ENCODE measurements at regions not wholly inside any gene's neighbourhood (a gene's known extent, or its start where the extent isn't known, plus 50 kb on each side); places are given as distances from the start of the nearest gene placed in this dataset. TPM values are rescaled to one million over a fixed set of nuclear protein-coding genes. Genes with fewer than 3 reads are reported as not detected.

DNA sequence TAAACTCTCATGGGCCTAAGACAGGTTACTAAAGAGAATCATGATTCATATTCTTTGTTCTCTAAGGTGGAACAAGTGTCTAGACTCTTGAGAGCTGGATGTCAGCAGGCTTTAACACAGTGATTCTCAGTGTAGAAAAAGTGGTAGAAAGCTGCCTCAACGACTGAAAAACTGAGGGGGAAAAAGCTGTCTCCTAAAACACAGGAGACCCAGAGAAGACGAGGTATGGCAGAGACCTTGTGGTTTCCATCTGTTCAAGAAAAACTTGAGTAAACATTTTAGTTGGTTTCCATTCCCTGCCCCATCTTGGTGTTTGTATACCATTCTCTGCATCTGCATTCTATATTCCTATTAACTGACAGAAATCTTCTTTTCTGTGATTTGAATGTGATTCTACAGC lies 57.6 kb upstream of the MAP3K7 start:
- Histone ChIP-seq H3K4me3 (replicated peaks in 1 of 3) (no peak overlapping the region), H3K27ac (no peak overlapping the region), H3K36me3 (no peaks in the 10 kb centered on the region), H3K27me3 (no peaks in the 10 kb centered on the region), H3K4me1 (no peaks in the 10 kb centered on the region), H3K9me3 (no peaks in the 10 kb centered on the region)
- intact Hi-C loops (cut with DNase I): no loop called here
- TF ChIP-seq, protein P1, sequence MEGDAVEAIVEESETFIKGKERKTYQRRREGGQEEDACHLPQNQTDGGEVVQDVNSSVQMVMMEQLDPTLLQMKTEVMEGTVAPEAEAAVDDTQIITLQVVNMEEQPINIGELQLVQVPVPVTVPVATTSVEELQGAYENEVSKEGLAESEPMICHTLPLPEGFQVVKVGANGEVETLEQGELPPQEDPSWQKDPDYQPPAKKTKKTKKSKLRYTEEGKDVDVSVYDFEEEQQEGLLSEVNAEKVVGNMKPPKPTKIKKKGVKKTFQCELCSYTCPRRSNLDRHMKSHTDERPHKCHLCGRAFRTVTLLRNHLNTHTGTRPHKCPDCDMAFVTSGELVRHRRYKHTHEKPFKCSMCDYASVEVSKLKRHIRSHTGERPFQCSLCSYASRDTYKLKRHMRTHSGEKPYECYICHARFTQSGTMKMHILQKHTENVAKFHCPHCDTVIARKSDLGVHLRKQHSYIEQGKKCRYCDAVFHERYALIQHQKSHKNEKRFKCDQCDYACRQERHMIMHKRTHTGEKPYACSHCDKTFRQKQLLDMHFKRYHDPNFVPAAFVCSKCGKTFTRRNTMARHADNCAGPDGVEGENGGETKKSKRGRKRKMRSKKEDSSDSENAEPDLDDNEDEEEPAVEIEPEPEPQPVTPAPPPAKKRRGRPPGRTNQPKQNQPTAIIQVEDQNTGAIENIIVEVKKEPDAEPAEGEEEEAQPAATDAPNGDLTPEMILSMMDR (IDR thresholded peaks at IDR 0.05): no peak
- TF ChIP-seq POLR2A (IDR thresholded peaks at IDR 0.05): no peak
- 52 to 58% methylated on average over 2 of the region's 2 CpGs for WGBS, 2 donors
- no peak for DNase-seq

DNA sequence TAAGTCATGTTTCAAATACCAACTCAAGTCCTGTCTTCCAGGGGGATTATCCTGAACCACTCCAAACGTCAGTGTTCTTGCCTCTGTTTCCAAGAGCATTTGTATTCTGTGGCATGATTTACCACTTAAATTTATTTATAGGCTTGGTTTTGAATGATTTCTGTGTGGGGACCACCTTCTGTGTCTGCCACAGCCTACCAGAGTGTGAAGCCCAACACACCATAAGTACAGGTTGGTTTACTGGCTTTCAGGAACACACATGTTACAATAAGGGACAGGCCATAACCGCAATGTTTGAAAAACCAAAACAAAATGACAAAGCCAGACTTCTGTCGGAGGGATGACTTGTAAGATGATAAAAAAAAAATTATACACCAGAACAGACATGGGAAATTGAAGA lies 56.5 kb upstream of the MAP3K7 start:
- TF ChIP-seq, protein P1 (IDR thresholded peaks at IDR 0.05): no peak
- no peak for TF ChIP-seq POLR2A (IDR thresholded peaks at IDR 0.05)
- WGBS, 2 donors: 37 to 39% methylated on average over 3 of the region's 3 CpGs
- no peaks in the 10 kb centered on the region for H3K4me1 ChIP-seq
- no peak overlapping the region for H3K4me3 ChIP-seq (replicated peaks in 1 of 3)
- no peak overlapping the region for H3K27ac ChIP-seq
- no peaks in the 10 kb centered on the region for H3K36me3 ChIP-seq
- intact Hi-C loops (cut with DNase I): no loop called here
- no peak for DNase-seq
- H3K27me3 ChIP-seq: no peaks in the 10 kb centered on the region
- H3K9me3 ChIP-seq: no peaks in the 10 kb centered on the region

DNA sequence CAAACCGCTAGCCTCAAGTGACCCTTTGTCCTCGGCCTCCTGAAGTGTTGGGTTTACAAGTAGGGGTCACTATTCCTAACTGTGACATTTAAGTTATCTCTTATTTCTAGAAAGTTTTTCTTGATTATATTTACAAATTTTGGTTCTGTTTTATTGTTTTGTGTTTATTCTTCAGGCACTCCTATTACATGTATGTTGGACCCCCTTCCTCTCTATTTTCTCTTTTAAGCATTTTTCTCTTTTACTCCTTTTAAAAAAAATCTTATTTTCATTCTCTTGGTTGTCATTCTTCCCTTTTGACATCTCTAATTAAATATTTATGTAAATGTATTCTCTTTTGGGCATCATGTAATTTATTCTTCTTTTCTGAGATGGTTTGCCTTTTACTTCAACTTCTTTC lies 50.4 kb upstream of the MAP3K7 start:
- no peaks in the 10 kb centered on the region for H3K27me3 ChIP-seq
- DNase-seq: no peak
- H3K36me3 ChIP-seq: no peaks in the 10 kb centered on the region
- 91 to 98% methylated on average over 2 of the region's 2 CpGs for WGBS, 2 donors
- intact Hi-C loops (cut with DNase I): no loop called here
- H3K4me1 ChIP-seq: no peaks in the 10 kb centered on the region
- no peaks in the 10 kb centered on the region for H3K9me3 ChIP-seq
- no peak overlapping the region for H3K27ac ChIP-seq
- no peak overlapping the region for H3K4me3 ChIP-seq (replicated peaks in 1 of 3)
- TF ChIP-seq, protein P1 (IDR thresholded peaks at IDR 0.05): no peak
- TF ChIP-seq POLR2A (IDR thresholded peaks at IDR 0.05): no peak

Small RNA genes in the stretch of these regions (microRNA-seq; reads per million reads assigned to microRNA genes)
- not detected for gene MIR4643

Small RNA genes in the stretch of these regions (small RNA-seq; reads per million reads assigned to genes)
- gene MIR4643 (not detected), gene MTATP6P25 (not detected), gene MTCO1P56 (not detected), gene MTND4LP19 (not detected), gene RF00012 (not detected), gene RN7SL415P (not detected)

Measured in thyroid gland (tissue), 4 donors.